Stimulated activated CD4-positive, alpha-beta T cell treated with anti-CD3 and anti-CD28 coated beads, Interleukin-4, amount 100 ng/mL, for 24 hours (primary cell): ENCODE measurements at regions not wholly inside any gene's neighbourhood (a gene's known extent, or its start where the extent isn't known, plus 50 kb on each side); places are given as distances from the start of the nearest gene placed in this dataset.
"Not testable (repeated sequence)": the region's sequence is repeated elsewhere in the genome, so short reads cannot be mapped to it uniquely, and the experiment has no call there.

Experiments used
- DNase-seq: peaks from one replicate; pipeline ENCODE4 v3.0.0-alpha.2; 2020

DNA sequence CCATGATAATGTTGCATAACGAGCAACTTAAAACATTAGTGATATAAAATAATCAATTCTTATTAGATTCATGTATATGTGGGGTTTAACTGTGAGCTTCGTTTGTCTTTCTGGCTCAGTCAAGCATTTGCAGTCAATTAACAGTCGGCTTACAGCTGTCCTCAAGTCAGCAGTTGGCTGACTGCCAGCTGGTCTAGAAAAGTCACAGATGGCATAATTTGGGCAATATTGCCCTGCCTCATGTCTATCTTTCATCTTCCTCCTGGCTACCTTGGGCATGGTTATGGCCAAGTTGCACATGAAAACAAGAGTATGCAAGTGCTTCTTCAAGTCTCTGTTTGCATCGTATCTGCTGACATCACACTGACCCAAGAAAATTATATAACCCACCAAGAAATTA is 186.1 kb upstream of the ZWINT start:
- no peak for DNase-seq

DNA sequence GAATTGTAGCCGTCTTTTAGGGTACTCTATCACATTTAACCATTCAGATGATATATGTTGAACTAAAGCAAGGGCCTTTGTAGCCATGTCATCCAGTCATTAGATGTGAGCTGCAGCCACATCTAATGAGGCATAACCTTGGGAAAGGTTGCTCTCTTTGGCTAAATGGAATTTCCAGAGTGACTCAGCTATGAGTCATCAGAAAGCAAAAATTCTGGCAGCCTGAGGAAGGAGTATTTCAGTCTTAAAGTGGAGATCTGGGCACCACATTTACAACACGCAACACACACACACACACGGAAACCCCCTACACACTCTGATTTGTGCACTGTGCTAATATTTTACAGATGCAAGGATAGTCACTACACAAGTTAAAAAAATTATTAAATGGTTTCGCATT is 176.9 kb upstream of the ZWINT start:
- no peak for DNase-seq

DNA sequence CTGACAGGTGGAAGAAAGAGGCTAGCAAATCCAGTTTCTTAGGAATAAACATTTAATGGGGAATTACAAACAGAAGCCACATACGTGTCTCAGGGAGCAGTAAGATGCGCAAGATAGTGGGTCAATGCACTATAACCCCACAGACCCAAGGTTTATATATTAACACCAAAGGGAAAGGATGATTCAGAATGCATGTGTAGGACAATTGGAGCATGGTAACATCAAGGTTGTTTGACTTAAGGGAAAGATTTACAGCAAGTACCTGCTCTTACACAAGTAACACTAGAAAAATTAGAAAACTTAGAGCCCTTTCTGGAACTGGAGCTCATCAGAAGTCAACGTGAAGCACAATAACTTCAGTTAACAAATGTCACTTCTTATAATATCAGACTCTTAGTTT is 161.1 kb upstream of the ZWINT start:
- no peak for DNase-seq

DNA sequence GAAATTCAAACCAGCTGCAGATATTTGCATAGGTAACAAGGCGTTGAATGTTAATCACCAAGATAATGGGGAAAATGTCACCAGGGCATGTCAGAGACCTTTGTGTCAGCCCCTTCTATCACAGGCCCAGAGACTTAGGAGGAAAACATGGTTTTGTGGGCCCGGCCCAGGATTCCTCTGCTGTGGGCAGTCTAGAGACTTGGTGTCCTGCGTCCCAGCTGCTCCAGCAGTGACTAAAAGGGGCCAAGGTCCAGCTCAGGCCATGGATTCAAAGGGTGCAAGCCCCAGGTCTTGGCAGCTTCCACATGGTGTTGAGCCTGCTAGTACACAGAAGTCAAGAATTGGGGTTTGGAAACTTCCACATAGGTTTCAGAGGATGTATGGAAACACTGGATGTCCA is 147.5 kb upstream of the ZWINT start:
- DNase-seq = no peak

DNA sequence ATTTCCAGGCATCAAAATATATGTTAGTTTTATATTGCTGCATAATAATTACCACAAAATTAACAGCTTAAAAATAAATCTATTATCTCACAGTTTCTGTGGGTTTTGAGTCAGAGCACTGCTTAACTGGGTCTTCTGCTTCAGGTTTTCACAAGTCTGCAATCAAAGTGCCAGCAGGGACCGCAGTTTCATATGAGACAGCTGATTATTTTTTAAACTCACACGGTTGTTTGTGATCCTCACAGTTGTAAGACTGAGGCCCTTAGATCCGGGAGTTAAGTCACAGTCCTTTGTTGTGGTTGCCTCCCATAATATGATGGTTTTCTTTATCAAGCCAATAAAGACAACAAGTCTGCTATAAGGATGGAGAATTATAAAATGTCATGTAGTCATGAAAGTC is 146.0 kb upstream of the ZWINT start:
- DNase-seq = no peak

DNA sequence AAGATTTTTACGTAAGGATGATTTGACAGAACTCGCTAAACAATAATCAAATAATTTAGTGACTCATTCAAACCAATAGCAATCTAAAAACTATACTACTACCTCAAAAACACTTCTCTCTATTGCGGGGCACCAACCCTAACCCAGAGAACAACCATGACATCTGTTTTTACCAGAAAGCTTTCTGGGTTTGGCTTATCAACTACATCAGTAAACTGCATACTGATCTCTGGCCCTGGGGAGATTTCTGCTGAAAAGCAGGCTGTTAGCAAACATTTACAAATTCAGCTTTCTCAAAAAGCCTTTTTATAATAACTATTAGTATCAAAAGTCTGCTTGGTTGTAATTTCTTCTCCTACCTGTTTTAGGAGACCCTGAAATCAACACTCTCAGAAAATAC is 144.5 kb upstream of the ZWINT start:
- DNase-seq = no peak

DNA sequence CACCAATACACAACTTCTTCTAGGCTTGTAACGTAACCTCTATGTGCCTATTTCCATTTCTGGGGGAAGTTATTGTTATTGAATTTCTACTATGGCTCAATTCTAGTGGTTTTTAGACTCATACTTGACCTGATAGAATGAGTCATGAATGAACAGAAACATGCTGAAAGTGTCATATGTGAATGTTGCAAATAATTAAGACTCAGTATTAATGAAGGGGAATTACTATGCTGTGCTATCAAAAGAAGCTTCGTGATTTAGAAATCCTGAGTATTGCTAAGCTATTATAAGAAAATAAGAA is 135.1 kb upstream of the ZWINT start:
- no peak for DNase-seq

DNA sequence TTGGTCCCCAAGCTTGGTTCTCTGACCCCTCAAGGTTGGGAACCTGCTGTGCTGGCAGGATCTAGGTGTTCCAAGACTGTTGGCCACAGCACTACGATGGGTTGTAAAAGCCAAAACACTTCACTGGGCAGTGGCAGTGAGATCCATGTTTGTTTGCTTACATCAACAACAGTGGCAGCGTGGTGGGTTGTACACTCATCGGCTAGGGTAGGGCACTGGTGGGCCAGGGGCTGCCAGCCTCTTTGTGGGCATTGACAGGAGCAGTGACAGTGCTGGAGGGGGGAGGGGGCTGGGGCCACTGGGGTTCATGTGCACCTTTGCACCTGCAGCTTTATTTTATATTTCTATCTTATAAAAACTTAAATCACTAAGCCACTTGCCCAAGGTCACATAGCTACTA is 126.7 kb upstream of the ZWINT start:
- DNase-seq = no peak

DNA sequence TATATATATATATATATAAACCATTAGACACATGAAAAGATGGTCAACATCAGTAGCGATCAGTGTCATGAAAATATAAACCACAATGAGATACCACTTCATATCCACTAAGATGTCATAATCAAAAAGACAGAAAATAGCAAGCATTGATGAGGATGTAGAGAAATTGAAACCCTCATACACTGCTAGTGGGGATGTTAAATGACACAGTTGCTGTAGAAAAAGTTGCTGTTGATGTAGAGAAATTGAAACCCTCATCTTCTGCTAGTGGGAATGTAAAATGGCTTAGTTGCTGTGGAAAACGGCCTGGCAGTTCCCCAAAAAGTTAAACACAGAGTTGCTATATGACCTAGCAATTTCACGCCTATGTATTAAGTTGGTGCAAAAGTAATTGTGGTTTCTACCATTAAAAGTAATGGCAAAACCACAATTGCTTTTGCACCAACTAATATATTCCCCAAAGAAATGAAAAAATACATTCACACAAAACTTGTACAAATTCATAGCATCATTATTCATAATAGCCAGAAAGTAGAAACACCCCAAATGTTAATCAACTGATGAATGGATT is 120.5 kb upstream of the ZWINT start:
- DNase-seq = no peak

DNA sequence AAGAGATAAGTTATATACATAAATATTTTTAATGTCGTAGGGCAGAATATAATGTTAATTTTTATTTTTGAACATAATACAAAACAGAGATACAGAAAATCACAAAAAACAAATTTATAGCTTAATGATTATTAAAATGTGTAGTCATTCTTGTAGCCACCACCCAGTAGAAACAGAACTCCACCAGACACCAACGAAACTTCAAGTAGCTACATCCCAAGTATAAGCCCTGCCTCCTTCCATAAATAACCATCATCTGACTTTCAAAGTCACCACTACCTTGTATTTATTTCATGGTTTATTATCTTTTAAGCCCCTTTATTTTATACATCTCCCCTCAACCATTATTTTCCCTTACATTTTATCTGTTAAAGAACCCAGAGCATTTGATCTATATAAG is 111.9 kb upstream of the ZWINT start:
- DNase-seq = no peak

DNA sequence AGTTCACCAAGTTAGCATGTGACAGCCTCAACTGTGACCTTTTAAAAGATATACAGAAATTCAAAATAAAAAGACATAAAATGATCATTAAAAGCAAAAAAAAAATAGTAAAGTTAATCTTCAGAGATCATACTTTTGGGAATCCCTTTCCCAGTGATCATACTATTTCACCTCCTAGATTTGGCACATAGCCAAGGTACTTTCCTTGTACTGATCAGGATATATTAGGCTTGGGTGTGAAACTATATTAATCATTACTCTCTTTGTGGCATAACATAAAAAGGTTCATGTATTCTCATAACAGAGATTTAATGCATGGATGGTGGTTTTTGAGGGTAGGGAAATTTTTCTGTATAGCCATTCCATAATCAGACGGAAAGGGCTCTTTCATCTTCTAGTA is 109.6 kb upstream of the ZWINT start:
- DNase-seq = no peak

DNA sequence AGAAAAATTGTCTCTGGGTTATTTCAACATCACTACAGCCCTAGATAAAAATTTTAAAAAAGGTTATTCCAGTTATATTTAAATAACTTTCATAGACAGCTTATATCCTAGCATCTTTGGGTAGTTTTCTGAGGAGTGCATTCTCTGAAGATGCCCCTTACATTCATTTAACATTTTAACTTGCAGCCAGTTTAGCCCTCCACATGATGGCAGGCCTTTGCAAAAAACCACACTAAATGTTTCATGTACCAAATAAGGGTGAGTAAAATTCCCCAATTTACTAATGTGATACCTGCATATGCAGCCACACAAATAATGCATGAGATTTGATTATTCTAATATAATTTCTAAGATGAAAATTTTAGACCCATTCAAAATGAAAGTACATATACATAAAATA is 108.4 kb upstream of the ZWINT start:
- DNase-seq = no peak

DNA sequence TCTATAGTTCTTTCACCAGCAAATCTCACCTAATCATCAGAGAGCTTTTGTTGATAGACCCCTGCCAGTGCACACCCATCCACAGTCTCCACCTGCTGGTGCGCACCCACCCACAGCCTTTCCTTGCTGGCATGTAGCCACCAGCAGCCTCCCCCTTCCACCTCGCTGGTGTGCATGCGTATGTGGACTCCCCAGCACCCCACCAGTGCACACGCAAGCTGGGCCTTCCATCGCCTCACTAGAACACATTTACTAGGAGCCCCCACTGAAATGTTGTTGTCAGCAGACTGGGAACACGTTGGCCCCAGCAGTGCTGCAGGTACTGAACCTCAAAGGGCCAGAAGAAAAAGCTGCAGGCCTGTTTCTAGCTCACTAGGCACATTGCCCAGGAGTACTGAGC is 104.9 kb upstream of the ZWINT start:
- no peak for DNase-seq

DNA sequence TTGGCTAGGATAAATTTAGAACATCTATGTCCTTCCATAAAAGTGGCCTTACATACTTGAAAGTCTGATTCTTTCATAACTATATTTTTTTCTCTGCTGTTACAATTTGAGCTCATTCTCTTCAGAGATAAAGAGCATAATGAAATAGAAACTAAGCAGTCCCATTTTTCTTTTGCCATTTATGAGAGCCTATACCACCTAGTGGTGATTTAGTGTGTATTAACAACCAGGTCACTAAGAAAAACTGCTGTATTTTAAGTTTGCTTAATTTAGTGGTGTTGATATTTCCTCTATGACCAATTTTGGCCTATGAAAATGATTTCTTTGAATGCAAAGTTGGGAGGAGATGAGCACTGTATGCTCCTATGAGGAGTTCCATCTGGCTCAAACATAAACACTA is 88.7 kb upstream of the ZWINT start:
- no peak for DNase-seq

DNA sequence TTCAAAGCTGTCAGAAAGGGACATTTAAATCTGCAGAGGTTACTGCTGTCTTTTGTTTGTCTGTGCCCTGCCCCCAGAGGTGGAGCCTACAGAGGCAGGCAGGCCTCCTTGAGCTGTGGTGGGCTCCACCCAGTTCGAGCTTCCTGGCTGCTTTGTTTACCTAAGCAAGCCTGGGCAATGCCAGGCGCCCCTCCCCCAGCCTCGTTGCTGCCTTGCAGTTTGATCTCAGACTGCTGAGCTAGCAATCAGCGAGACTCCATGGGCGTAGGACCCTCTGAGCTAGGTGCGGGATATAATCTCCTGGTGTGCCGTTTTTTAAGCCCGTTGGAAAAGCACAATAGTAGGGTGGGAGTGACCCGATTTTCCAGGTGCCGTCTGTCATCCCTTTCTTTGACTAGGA is 86.6 kb upstream of the ZWINT start:
- DNase-seq = not testable (repeated sequence)

DNA sequence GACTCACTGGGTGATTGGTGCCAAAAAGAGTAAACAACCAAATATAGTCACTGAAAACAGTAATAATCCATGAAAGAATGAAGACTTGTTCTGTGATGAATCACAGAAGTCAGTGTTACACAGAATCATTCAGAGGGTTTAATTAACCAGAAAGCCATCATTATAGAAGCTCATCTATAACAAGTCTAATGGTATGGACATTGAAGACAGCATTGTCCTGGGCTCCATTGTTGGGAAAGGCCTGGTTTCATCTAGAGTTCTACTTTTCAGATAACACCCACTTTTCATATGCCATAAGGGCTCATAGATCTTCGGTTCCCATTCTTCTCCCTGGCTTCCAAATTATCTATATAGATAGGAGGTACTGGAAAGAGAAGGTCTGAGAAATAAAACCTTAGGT is 80.3 kb upstream of the ZWINT start:
- not testable (repeated sequence) for DNase-seq
